GM12878 (cell line): ENCODE measurements at regions not wholly inside any gene's neighbourhood (a gene's known extent, or its start where the extent isn't known, plus 50 kb on each side); places are given as distances from the start of the nearest gene placed in this dataset.

ENCODE experiments used
- ATAC-seq: fragments of 200-7000 bp; cut with Tn5 transposase; 3 replicates; pipeline ENCODE4 v1.9.1; 2020; ENCODE audit warnings: mild to moderate bottlenecking, moderate library complexity
- BruUV-seq: library from RNA; stranded (reverse); fragments of 400-500 nt; replicated peaks from 2 replicates; lab custom pipeline; 2021; lab: Mats Ljungman, UMichigan
- CTCF ChIA-PET: fragments of 300-600 bp; sonication (Branson Sonifier 250); formaldehyde crosslinking; extraction: SDS; loops from one replicate; lab custom pipeline; 2021; ENCODE audit warnings: inconsistent platforms; lab: Yijun Ruan, JAX
- POLR2A ChIA-PET: fragments of 350-600 bp; formaldehyde crosslinking; extraction: SDS; loops from one replicate; lab custom pipeline; 2021; ENCODE audit warnings: inconsistent platforms; lab: Charles Lee
- RAD21 ChIA-PET: fragments of 300-600 bp; sonication (Branson Sonifier 250); formaldehyde crosslinking; loops from one replicate; lab custom pipeline; 2023; ENCODE audit warnings: antibody characterized with exemption; ENCODE audit not compliant: unreplicated experiment; lab: Charles Lee
- SMC1A ChIA-PET: fragments of 300-600 bp; sonication (Branson Sonifier 250); formaldehyde crosslinking; loops from one replicate; lab custom pipeline; 2023; ENCODE audit not compliant: unreplicated experiment, uncharacterized antibody; lab: Charles Lee
- DNase-seq: peaks from one replicate; pipeline ENCODE4 v3.0.0-alpha.2; 2011; ENCODE audit warnings: low read depth, low spot score
- FAIRE-seq: peaks from 3 replicates; lab custom pipeline; 2011; peaks lifted over from hg19 to GRCh38; lab: Jason Lieb, UNC
- H2AFZ ChIP-seq: 2 replicates; pipeline ENCODE4 v1.6.0; 2011; ENCODE audit warnings: low read depth, low read length, control low read depth; ENCODE audit not compliant: control insufficient read depth
- H3K27ac ChIP-seq: 2 replicates; pipeline ENCODE4 v1.5.1; 2011; ENCODE audit warnings: control low read depth; ENCODE audit not compliant: control insufficient read depth, insufficient read depth
- H3K27me3 ChIP-seq, 2 experiments: replicated peaks in 1 of 2; 2 replicates each; pipeline versions ENCODE4 v1.6.0 to v1.6.1; 2011; ENCODE audit warnings: low read length in 1 of 2; ENCODE audit not compliant: control insufficient read depth in 2 of 2, insufficient read depth in 2 of 2
- H3K36me3 ChIP-seq, 2 experiments: 2 replicates each; pipeline ENCODE4 v1.5.1; 2011; ENCODE audit warnings: low read length in 1 of 2; ENCODE audit not compliant: control insufficient read depth in 2 of 2, insufficient read depth in 2 of 2
- H3K4me1 ChIP-seq: 2 replicates; pipeline ENCODE4 v1.6.1; 2011; ENCODE audit warnings: mild to moderate bottlenecking, low read length, moderate library complexity, mixed read lengths; ENCODE audit not compliant: control insufficient read depth, insufficient read depth
- H3K4me2 ChIP-seq: 2 replicates; pipeline ENCODE4 v1.6.0; 2011; ENCODE audit warnings: control low read depth; ENCODE audit not compliant: control insufficient read depth, insufficient read depth
- H3K4me3 ChIP-seq: fragments of 200-600 bp; sonication (generic); 2 replicates; pipeline ENCODE4 v1.5.1; 2016
- H3K79me2 ChIP-seq: 2 replicates; pipeline ENCODE4 v1.6.0; 2011; ENCODE audit warnings: low read length; ENCODE audit not compliant: control insufficient read depth, insufficient read depth
- H3K9ac ChIP-seq: 2 replicates; pipeline ENCODE4 v1.8.0; 2011; ENCODE audit warnings: low read length, control low read depth, mixed read lengths; ENCODE audit not compliant: control insufficient read depth, insufficient read depth
- H3K9me3 ChIP-seq: replicated peaks from 3 replicates; pipeline ENCODE4 v1.5.1; 2011; ENCODE audit warnings: mild to moderate bottlenecking, low read length; ENCODE audit not compliant: control insufficient read depth, insufficient read depth
- H4K20me1 ChIP-seq: 2 replicates; pipeline ENCODE4 v1.6.0; 2011; ENCODE audit not compliant: control insufficient read depth, insufficient read depth
- CEBPZ ChIP-seq: fragments of 150-350 bp; IDR thresholded peaks from 2 replicates; pipeline ENCODE4 v1.6.1; 2016; ENCODE audit warnings: low read depth, low read length
- IKZF2 ChIP-seq, 2 experiments: fragments of 450-650 bp; IDR thresholded peaks; 2 replicates each; pipeline ENCODE4 v1.6.1; 2017; ENCODE audit warnings: mild to moderate bottlenecking in 2 of 2, moderate library complexity in 2 of 2
- MYC ChIP-seq: IDR thresholded peaks from 2 replicates; pipeline ENCODE4 v1.6.1; 2011; ENCODE audit warnings: mild to moderate bottlenecking, low read length, moderate library complexity, inconsistent platforms; ENCODE audit not compliant: insufficient read depth, insufficient replicate concordance, insufficient read length, severe bottlenecking
- POLR2A ChIP-seq: IDR thresholded peaks from 2 replicates; pipeline ENCODE4 v1.6.1; 2011; ENCODE audit warnings: low read depth, mild to moderate bottlenecking, low read length
- SIN3A ChIP-seq: IDR thresholded peaks from 2 replicates; pipeline ENCODE4 v1.6.1; 2012; ENCODE audit warnings: low read depth, low read length, improper control_type of control experiment
- SUPT20H ChIP-seq: IDR thresholded peaks from 2 replicates; pipeline ENCODE4 v1.6.1; 2011; ENCODE audit warnings: low read depth, mild to moderate bottlenecking, low read length, moderate library complexity, borderline replicate concordance; ENCODE audit not compliant: control insufficient read depth
- SUZ12 ChIP-seq: fragments of 200-600 bp; sonication (generic); IDR thresholded peaks from one replicate; pipeline ENCODE4 v1.6.1; 2018; ENCODE audit warnings: antibody characterized with exemption, mild to moderate bottlenecking; ENCODE audit not compliant: unreplicated experiment
- ZBED1 ChIP-seq: IDR thresholded peaks from 2 replicates; pipeline ENCODE4 v1.6.1; 2016; ENCODE audit warnings: borderline replicate concordance
- WGBS: methylation state at CpG from one replicate; pipeline ENCODE4 v1.1.6; 2016; ENCODE audit warnings: low lambda C conversion rate; ENCODE audit not compliant: insufficient replicate concordance, insufficient coverage; ENCODE audit errors: missing lambda C conversion rate; 5-methylcytosine and 5-hydroxymethylcytosine counted together
- in situ Hi-C: fragments of 300-500 bp; cut with MboI; formaldehyde crosslinking; loops from 9 replicates; pipeline ENCODE4 v1.14.3; 2018; ENCODE audit warnings: mixed read lengths
- intact Hi-C: fragments of 100-400 bp; cut with micrococcal nuclease; formaldehyde crosslinking; loops from one replicate; pipeline ENCODE4 v1.14.2; 2022; ENCODE audit not compliant: unreplicated experiment

GRCh38 chr17:77422748-77423113, 282.0 kb downstream of the SEC14L1 start:
- POLR2A ChIA-PET: no interaction called here
- TF ChIP-seq SUPT20H (no peak), SUZ12 (no peak), ZBED1 (no peak), POLR2A (no peak), MYC (no peak), CEBPZ (no peak), SIN3A (no peak), IKZF2 (IDR thresholded peaks at IDR 0.05) (no peak)
- TF ChIP-seq, all 136 proteins: peak for 0
- ChIA-PET RAD21 (no interaction called here), CTCF (interaction anchor here (4.5 kb wide), 1 partner anchor 8 kb away, joined by 31 read pairs; no protein-coding TSS in a partner anchor), SMC1A (interaction anchor here (2.7 kb wide), 1 partner anchor 91 kb away, joined by 13 read pairs; no protein-coding TSS in a partner anchor)
- no peaks in the 10 kb centered on the region for H3K27me3 ChIP-seq
- no peak for DNase-seq
- no TSS peak for BruUV-seq
- in situ Hi-C loops (no loop called here), intact Hi-C loops (no loop called here)
- no peak overlapping the region for H2AFZ ChIP-seq
- no peak for ATAC-seq
- H3K36me3 ChIP-seq: peaks cover 2 to 5% of the 10 kb centered on the region in 2 experiments; a peak in 3 of 4 replicates
- H3K27ac ChIP-seq: no peak overlapping the region
- H3K4me2 ChIP-seq: no peak overlapping the region
- peaks cover 45% of the 10 kb centered on the region for H3K4me1 ChIP-seq
- FAIRE-seq: no peak
- no peak overlapping the region for H3K9ac ChIP-seq
- H4K20me1 ChIP-seq: no peaks in the 10 kb centered on the region
- WGBS: 91% methylated on average over 4 of the region's 4 CpGs
- peaks cover 9% of the 10 kb centered on the region for H3K79me2 ChIP-seq
- no peak overlapping the region for H3K4me3 ChIP-seq
- no peaks in the 10 kb centered on the region for H3K9me3 ChIP-seq
